ENCODE measurements at regions not wholly inside any gene's neighbourhood (a gene's known extent, or its start where the extent isn't known, plus 50 kb on each side); places are given as distances from the start of the nearest gene placed in this dataset.
"Not testable (repeated sequence)": the region's sequence is repeated elsewhere in the genome, so short reads cannot be mapped to it uniquely, and the experiment has no call there.

- H3K9ac ChIP-seq (ENCODE audit: low read length in 2 of 2): no peak overlapping the region
- no peaks in the 10 kb centered on the region for H3K9me3 ChIP-seq (ENCODE audit: control insufficient read depth in 2 of 2, low read length in 2 of 2)
- no peaks in the 10 kb centered on the region for H3K36me3 ChIP-seq (ENCODE audit: control insufficient read depth in 2 of 2, insufficient read depth in 2 of 2, low read length in 2 of 2)
- peaks cover 61% of the 10 kb centered on the region for H3K4me1 ChIP-seq (ENCODE audit: control insufficient read depth, insufficient read depth, low read length)
- H3K4me3 ChIP-seq (ENCODE audit: low read length in 2 of 2): no peak overlapping the region
- H3K27ac ChIP-seq (ENCODE audit: low read length): peak overlapping the region; percentile 31
- peaks cover 0 to 2% of the 10 kb centered on the region in 2 donors for H3K27me3 ChIP-seq (ENCODE audit: control insufficient read depth in 1 of 2, insufficient read depth in 2 of 2, low read length in 2 of 2)
These were observed 105.3 kb upstream of the KCNG1 start for GRCh38 chr20:51128198-51128597.

GRCh38 chr20:51127713-51128112 lies 104.8 kb upstream of the KCNG1 start:
- H3K27ac ChIP-seq (ENCODE audit: low read length): no peak overlapping the region
- no peak overlapping the region for H3K9ac ChIP-seq (ENCODE audit: low read length in 2 of 2)
- H3K36me3 ChIP-seq (ENCODE audit: control insufficient read depth in 2 of 2, insufficient read depth in 2 of 2, low read length in 2 of 2): no peaks in the 10 kb centered on the region
- peaks cover 66% of the 10 kb centered on the region for H3K4me1 ChIP-seq (ENCODE audit: control insufficient read depth, insufficient read depth, low read length)
- H3K4me3 ChIP-seq (ENCODE audit: low read length in 2 of 2): no peak overlapping the region
- peaks cover 0 to 2% of the 10 kb centered on the region in 2 donors for H3K27me3 ChIP-seq (ENCODE audit: control insufficient read depth in 1 of 2, insufficient read depth in 2 of 2, low read length in 2 of 2)
- no peaks in the 10 kb centered on the region for H3K9me3 ChIP-seq (ENCODE audit: control insufficient read depth in 2 of 2, low read length in 2 of 2)

DNA sequence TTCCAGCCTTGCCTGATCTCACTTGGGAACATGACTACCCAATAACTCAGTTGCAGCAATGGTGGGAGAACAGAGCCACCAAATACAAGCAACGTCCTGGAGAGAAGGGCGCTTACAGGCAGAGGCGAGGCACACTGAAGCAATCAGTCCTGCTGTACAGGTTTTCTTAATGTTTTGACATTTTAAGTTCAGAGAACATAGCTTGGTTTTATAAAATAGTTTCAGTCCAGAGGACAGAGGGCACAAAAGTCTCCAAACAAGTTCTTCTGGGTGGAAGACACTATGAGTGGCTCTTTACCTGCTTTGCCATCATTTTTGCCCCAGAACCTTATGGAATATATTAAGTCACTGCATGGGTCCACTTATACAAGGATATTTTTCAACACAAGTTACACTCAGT lies 103.4 kb upstream of the KCNG1 start:
- Histone ChIP-seq H3K36me3 (ENCODE audit: control insufficient read depth in 2 of 2, insufficient read depth in 2 of 2, low read length in 2 of 2) (no peaks in the 10 kb centered on the region), H3K4me1 (ENCODE audit: control insufficient read depth, insufficient read depth, low read length) (peaks cover 69% of the 10 kb centered on the region), H3K4me3 (ENCODE audit: low read length in 2 of 2) (peak overlapping the region in 1 of 2 donors; percentile 36), H3K27ac (ENCODE audit: low read length) (peak overlapping the region; percentile 70), H3K9ac (ENCODE audit: low read length in 2 of 2) (no peak overlapping the region), H3K27me3 (ENCODE audit: control insufficient read depth in 1 of 2, insufficient read depth in 2 of 2, low read length in 2 of 2) (peaks cover 0 to 3% of the 10 kb centered on the region in 2 donors), H3K9me3 (ENCODE audit: control insufficient read depth in 2 of 2, low read length in 2 of 2) (no peaks in the 10 kb centered on the region)

DNA sequence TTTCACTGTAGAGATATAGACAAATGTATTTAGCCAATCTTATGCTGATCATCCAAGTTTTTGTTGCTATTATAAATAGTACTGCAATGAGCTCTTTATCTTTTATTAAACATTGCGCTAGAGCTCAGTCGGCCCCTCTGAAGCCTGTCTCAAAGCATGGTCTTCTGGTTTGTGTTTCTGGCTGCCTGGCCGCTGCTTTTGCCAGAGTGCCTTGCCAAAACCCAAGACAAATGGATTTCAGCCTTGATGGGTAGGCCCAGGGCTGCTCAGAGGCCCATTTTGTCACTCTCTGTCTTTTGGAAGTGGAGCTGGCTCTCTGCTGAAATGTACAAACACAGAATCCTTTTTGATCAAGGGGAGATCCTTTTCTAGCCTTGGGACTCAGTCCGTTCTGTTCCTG lies 102.9 kb upstream of the KCNG1 start:
- no peaks in the 10 kb centered on the region for H3K36me3 ChIP-seq (ENCODE audit: control insufficient read depth in 2 of 2, insufficient read depth in 2 of 2, low read length in 2 of 2)
- H3K9ac ChIP-seq (ENCODE audit: low read length in 2 of 2): no peak overlapping the region
- H3K4me3 ChIP-seq (ENCODE audit: low read length in 2 of 2): peak overlapping the region in 1 of 2 donors; percentile 36
- H3K27ac ChIP-seq (ENCODE audit: low read length): peak overlapping the region; percentile 70
- H3K27me3 ChIP-seq (ENCODE audit: control insufficient read depth in 1 of 2, insufficient read depth in 2 of 2, low read length in 2 of 2): peaks cover 0 to 3% of the 10 kb centered on the region in 2 donors
- no peaks in the 10 kb centered on the region for H3K9me3 ChIP-seq (ENCODE audit: control insufficient read depth in 2 of 2, low read length in 2 of 2)
- H3K4me1 ChIP-seq (ENCODE audit: control insufficient read depth, insufficient read depth, low read length): peaks cover 72% of the 10 kb centered on the region

GRCh38 chr20:51125105-51125504 lies 102.2 kb upstream of the KCNG1 start:
- Histone ChIP-seq H3K27ac (ENCODE audit: low read length) (no peak overlapping the region), H3K9me3 (ENCODE audit: control insufficient read depth in 2 of 2, low read length in 2 of 2) (no peaks in the 10 kb centered on the region), H3K27me3 (ENCODE audit: control insufficient read depth in 1 of 2, insufficient read depth in 2 of 2, low read length in 2 of 2) (peaks cover 0 to 3% of the 10 kb centered on the region in 2 donors), H3K4me3 (ENCODE audit: low read length in 2 of 2) (no peak overlapping the region), H3K36me3 (ENCODE audit: control insufficient read depth in 2 of 2, insufficient read depth in 2 of 2, low read length in 2 of 2) (no peaks in the 10 kb centered on the region), H3K9ac (ENCODE audit: low read length in 2 of 2) (no peak overlapping the region), H3K4me1 (ENCODE audit: control insufficient read depth, insufficient read depth, low read length) (peaks cover 72% of the 10 kb centered on the region)

DNA sequence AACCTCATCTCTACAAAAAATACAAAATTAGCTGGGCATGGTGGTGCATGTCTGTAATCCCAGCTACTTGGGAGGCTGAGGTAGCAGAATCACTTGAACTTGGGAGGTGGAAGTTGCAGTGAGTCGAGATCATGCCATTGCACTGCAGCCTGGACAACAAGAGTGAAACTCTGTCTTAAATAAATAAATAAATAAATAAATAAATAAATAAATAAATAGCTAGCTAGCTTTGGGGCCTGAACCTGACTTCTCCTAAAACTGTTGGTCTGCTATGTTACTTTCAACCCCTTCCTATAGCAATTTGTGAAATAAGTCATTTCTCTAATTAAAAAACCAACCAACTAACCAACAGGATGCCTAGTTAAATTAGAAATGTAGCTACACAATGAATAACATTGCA lies 101.0 kb upstream of the KCNG1 start:
- H3K4me3 ChIP-seq (ENCODE audit: low read length in 2 of 2); H3K9ac ChIP-seq (ENCODE audit: low read length in 2 of 2); H3K27me3 ChIP-seq (ENCODE audit: control insufficient read depth in 1 of 2, insufficient read depth in 2 of 2, low read length in 2 of 2); H3K9me3 ChIP-seq (ENCODE audit: control insufficient read depth in 2 of 2, low read length in 2 of 2); H3K36me3 ChIP-seq (ENCODE audit: control insufficient read depth in 2 of 2, insufficient read depth in 2 of 2, low read length in 2 of 2): not testable (repeated sequence)
- peaks cover 67% of the 10 kb centered on the region for H3K4me1 ChIP-seq (ENCODE audit: control insufficient read depth, insufficient read depth, low read length)
- H3K27ac ChIP-seq (ENCODE audit: low read length): peak overlapping the region; percentile 64

- no peaks in the 10 kb centered on the region for H3K36me3 ChIP-seq (ENCODE audit: control insufficient read depth in 2 of 2, insufficient read depth in 2 of 2, low read length in 2 of 2)
- peak overlapping the region; percentile 64 for H3K27ac ChIP-seq (ENCODE audit: low read length)
- no peak overlapping the region for H3K9ac ChIP-seq (ENCODE audit: low read length in 2 of 2)
- no peaks in the 10 kb centered on the region for H3K9me3 ChIP-seq (ENCODE audit: control insufficient read depth in 2 of 2, low read length in 2 of 2)
- H3K4me3 ChIP-seq (ENCODE audit: low read length in 2 of 2): peak overlapping the region in 1 of 2 donors; percentile 22
- H3K4me1 ChIP-seq (ENCODE audit: control insufficient read depth, insufficient read depth, low read length): peaks cover 66% of the 10 kb centered on the region
- peaks cover 0 to 3% of the 10 kb centered on the region in 2 donors for H3K27me3 ChIP-seq (ENCODE audit: control insufficient read depth in 1 of 2, insufficient read depth in 2 of 2, low read length in 2 of 2)
These were observed 100.2 kb upstream of the KCNG1 start for GRCh38 chr20:51122931-51123658.

GRCh38 chr20:51121901-51122412 lies 99.0 kb upstream of the KCNG1 start:
- peak overlapping the region; percentile 64 for H3K27ac ChIP-seq (ENCODE audit: low read length)
- no peak overlapping the region for H3K9ac ChIP-seq (ENCODE audit: low read length in 2 of 2)
- peaks cover 0 to 3% of the 10 kb centered on the region in 2 donors for H3K27me3 ChIP-seq (ENCODE audit: control insufficient read depth in 1 of 2, insufficient read depth in 2 of 2, low read length in 2 of 2)
- no peaks in the 10 kb centered on the region for H3K36me3 ChIP-seq (ENCODE audit: control insufficient read depth in 2 of 2, insufficient read depth in 2 of 2, low read length in 2 of 2)
- H3K4me1 ChIP-seq (ENCODE audit: control insufficient read depth, insufficient read depth, low read length): peaks cover 60% of the 10 kb centered on the region
- no peaks in the 10 kb centered on the region for H3K9me3 ChIP-seq (ENCODE audit: control insufficient read depth in 2 of 2, low read length in 2 of 2)
- peak overlapping the region in 1 of 2 donors; percentile 15 for H3K4me3 ChIP-seq (ENCODE audit: low read length in 2 of 2)

DNA sequence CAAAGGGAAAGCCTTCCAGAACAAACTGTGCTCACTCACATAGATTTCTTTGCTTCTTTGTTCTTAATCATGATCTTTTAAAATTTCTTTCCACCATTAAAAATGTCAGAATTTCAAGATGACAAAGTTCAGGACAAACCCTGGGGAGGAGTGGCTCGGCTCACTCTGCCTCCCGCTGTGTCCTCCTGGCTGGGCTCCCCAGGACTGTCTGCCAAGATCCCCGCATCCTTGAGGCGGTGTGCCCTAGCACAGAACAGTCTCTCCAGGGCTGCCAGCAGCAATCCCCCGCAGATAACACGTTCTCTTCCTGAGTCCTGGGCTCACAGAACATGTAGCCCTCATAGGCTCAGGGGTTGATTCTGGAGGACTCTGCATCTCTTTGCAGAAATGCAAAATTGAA lies 98.4 kb upstream of the KCNG1 start:
- Histone ChIP-seq H3K4me1 (ENCODE audit: control insufficient read depth, insufficient read depth, low read length) (peaks cover 56% of the 10 kb centered on the region), H3K27ac (ENCODE audit: low read length) (peak overlapping the region; percentile 64), H3K27me3 (ENCODE audit: control insufficient read depth in 1 of 2, insufficient read depth in 2 of 2, low read length in 2 of 2) (peaks cover 0 to 3% of the 10 kb centered on the region in 2 donors), H3K4me3 (ENCODE audit: low read length in 2 of 2) (peak overlapping the region in 1 of 2 donors; percentile 22), H3K36me3 (ENCODE audit: control insufficient read depth in 2 of 2, insufficient read depth in 2 of 2, low read length in 2 of 2) (no peaks in the 10 kb centered on the region), H3K9me3 (ENCODE audit: control insufficient read depth in 2 of 2, low read length in 2 of 2) (no peaks in the 10 kb centered on the region), H3K9ac (ENCODE audit: low read length in 2 of 2) (no peak overlapping the region)

DNA sequence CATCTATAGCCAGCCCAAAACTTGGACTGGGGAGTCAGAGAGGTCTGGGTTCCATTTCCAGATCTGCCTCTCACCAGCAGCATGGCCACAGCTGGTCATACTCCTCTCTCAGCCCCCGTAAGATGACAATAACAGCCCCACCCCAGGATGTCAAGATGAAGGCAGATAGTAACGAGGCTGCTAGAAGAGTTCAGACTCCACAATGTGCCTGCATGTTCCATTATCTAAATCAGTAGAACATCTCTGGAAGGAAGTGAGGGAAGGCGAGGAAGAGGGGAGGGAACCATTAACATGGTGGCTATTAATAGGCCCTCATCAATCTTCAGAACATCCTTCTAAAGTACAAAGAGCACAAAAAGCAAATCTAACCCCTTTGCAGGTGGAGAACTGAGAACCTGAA lies 98.0 kb upstream of the KCNG1 start:
- no peaks in the 10 kb centered on the region for H3K9me3 ChIP-seq (ENCODE audit: control insufficient read depth in 2 of 2, low read length in 2 of 2)
- peak overlapping the region; percentile 64 for H3K27ac ChIP-seq (ENCODE audit: low read length)
- no peak overlapping the region for H3K9ac ChIP-seq (ENCODE audit: low read length in 2 of 2)
- peak overlapping the region in 1 of 2 donors; percentile 17 for H3K4me3 ChIP-seq (ENCODE audit: low read length in 2 of 2)
- peaks cover 0 to 3% of the 10 kb centered on the region in 2 donors for H3K27me3 ChIP-seq (ENCODE audit: control insufficient read depth in 1 of 2, insufficient read depth in 2 of 2, low read length in 2 of 2)
- no peaks in the 10 kb centered on the region for H3K36me3 ChIP-seq (ENCODE audit: control insufficient read depth in 2 of 2, insufficient read depth in 2 of 2, low read length in 2 of 2)
- peaks cover 54% of the 10 kb centered on the region for H3K4me1 ChIP-seq (ENCODE audit: control insufficient read depth, insufficient read depth, low read length)

GRCh38 chr20:51120438-51120837 lies 97.5 kb upstream of the KCNG1 start:
- Histone ChIP-seq H3K27ac (ENCODE audit: low read length) (peak overlapping the region; percentile 64), H3K4me1 (ENCODE audit: control insufficient read depth, insufficient read depth, low read length) (peaks cover 54% of the 10 kb centered on the region)

More at GRCh38 chr20:51120438-51120837, 97.5 kb upstream of the KCNG1 start:
- no peaks in the 10 kb centered on the region for H3K9me3 ChIP-seq (ENCODE audit: control insufficient read depth in 2 of 2, low read length in 2 of 2)
- H3K4me3 ChIP-seq (ENCODE audit: low read length in 2 of 2): no peak overlapping the region
- no peaks in the 10 kb centered on the region for H3K36me3 ChIP-seq (ENCODE audit: control insufficient read depth in 2 of 2, insufficient read depth in 2 of 2, low read length in 2 of 2)
- H3K27me3 ChIP-seq (ENCODE audit: control insufficient read depth in 1 of 2, insufficient read depth in 2 of 2, low read length in 2 of 2): peaks cover 0 to 3% of the 10 kb centered on the region in 2 donors
- H3K9ac ChIP-seq (ENCODE audit: low read length in 2 of 2): no peak overlapping the region

All from stomach smooth muscle (tissue), 2 donors.